ENCODE measurements at regions not wholly inside any gene's neighbourhood (a gene's known extent, or its start where the extent isn't known, plus 50 kb on each side); places are given as distances from the start of the nearest gene placed in this dataset.

- H3K79me2 ChIP-seq (ENCODE audit: control insufficient read depth, insufficient read depth, low read length) = no peaks in the 10 kb centered on the region
- no peak overlapping the region for H3K27ac ChIP-seq (ENCODE audit: insufficient read depth, low read length)
- no peak overlapping the region for H3K4me2 ChIP-seq (ENCODE audit: extremely low read depth, insufficient read depth, low read length)
- H4K20me1 ChIP-seq (ENCODE audit: control insufficient read depth, extremely low read depth, insufficient read depth, low read length) = no peaks in the 10 kb centered on the region
- peaks cover 3% of the 10 kb centered on the region for H3K4me1 ChIP-seq (ENCODE audit: control insufficient read depth, extremely low read depth, insufficient read depth, low read length)
- H3K4me3 ChIP-seq (replicated peaks in 1 of 4; ENCODE audit: control extremely low read depth in 1 of 4, insufficient read depth in 1 of 4, low read depth in 3 of 4, low read length in 4 of 4) = no peak overlapping the region
- H3K9me3 ChIP-seq (ENCODE audit: control insufficient read depth, insufficient read depth, low read depth, low read length) = no peaks in the 10 kb centered on the region
- no peak overlapping the region for H3K9ac ChIP-seq (ENCODE audit: insufficient read depth, low read length)
- no peak for TF ChIP-seq EZH2 (IDR thresholded peaks at IDR 0.05; ENCODE audit: low read length, missing control alignments)
- no peak for TF ChIP-seq CTCF (conservative IDR thresholded peaks at IDR 0.05 in 1 of 2, IDR thresholded peaks at IDR 0.05 in 1 of 2; ENCODE audit: low read depth in 1 of 2, low read length in 2 of 2)
- H3K36me3 ChIP-seq (ENCODE audit: control insufficient read depth, insufficient read depth, low read length) = no peaks in the 10 kb centered on the region
- DNase-seq (ENCODE audit: low read depth in 2 of 2) = peak; percentile 11 to 88
- H2AFZ ChIP-seq (ENCODE audit: low read length) = no peak overlapping the region
- H3K27me3 ChIP-seq (ENCODE audit: control insufficient read depth, insufficient read depth, low read length) = peaks cover 6% of the 10 kb centered on the region
These were observed 78.4 kb downstream of the CYP26A1 start for GRCh38 chr10:93152136-93152535.

GRCh38 chr10:93154531-93154930, 80.8 kb downstream of the CYP26A1 start:
- Histone ChIP-seq H3K9me3 (ENCODE audit: control insufficient read depth, insufficient read depth, low read depth, low read length) (no peaks in the 10 kb centered on the region), H3K9ac (ENCODE audit: insufficient read depth, low read length) (no peak overlapping the region), H3K79me2 (ENCODE audit: control insufficient read depth, insufficient read depth, low read length) (no peaks in the 10 kb centered on the region), H3K4me3 (replicated peaks in 1 of 4; ENCODE audit: control extremely low read depth in 1 of 4, insufficient read depth in 1 of 4, low read depth in 3 of 4, low read length in 4 of 4) (no peak overlapping the region), H3K36me3 (ENCODE audit: control insufficient read depth, insufficient read depth, low read length) (no peaks in the 10 kb centered on the region), H3K27ac (ENCODE audit: insufficient read depth, low read length) (no peak overlapping the region), H3K4me1 (ENCODE audit: control insufficient read depth, extremely low read depth, insufficient read depth, low read length) (peaks cover 3% of the 10 kb centered on the region), H4K20me1 (ENCODE audit: control insufficient read depth, extremely low read depth, insufficient read depth, low read length) (no peaks in the 10 kb centered on the region), H3K4me2 (ENCODE audit: extremely low read depth, insufficient read depth, low read length) (no peak overlapping the region), H2AFZ (ENCODE audit: low read length) (no peak overlapping the region), H3K27me3 (ENCODE audit: control insufficient read depth, insufficient read depth, low read length) (no peaks in the 10 kb centered on the region)
- peak in 1 of 2 donors; percentile 26 for DNase-seq (ENCODE audit: low read depth in 2 of 2)
- TF ChIP-seq EZH2 (IDR thresholded peaks at IDR 0.05; ENCODE audit: low read length, missing control alignments) = no peak
- TF ChIP-seq CTCF (conservative IDR thresholded peaks at IDR 0.05 in 1 of 2, IDR thresholded peaks at IDR 0.05 in 1 of 2; ENCODE audit: low read depth in 1 of 2, low read length in 2 of 2) = no peak

- H4K20me1 ChIP-seq (ENCODE audit: control insufficient read depth, extremely low read depth, insufficient read depth, low read length) = no peaks in the 10 kb centered on the region
- H3K4me3 ChIP-seq (replicated peaks in 1 of 4; ENCODE audit: control extremely low read depth in 1 of 4, insufficient read depth in 1 of 4, low read depth in 3 of 4, low read length in 4 of 4) = no peak overlapping the region
- TF ChIP-seq EZH2 (IDR thresholded peaks at IDR 0.05; ENCODE audit: low read length, missing control alignments) (no peak), CTCF (conservative IDR thresholded peaks at IDR 0.05 in 1 of 2, IDR thresholded peaks at IDR 0.05 in 1 of 2; ENCODE audit: low read depth in 1 of 2, low read length in 2 of 2) (no peak)
- no peak overlapping the region for H3K4me2 ChIP-seq (ENCODE audit: extremely low read depth, insufficient read depth, low read length)
- H3K36me3 ChIP-seq (ENCODE audit: control insufficient read depth, insufficient read depth, low read length) = no peaks in the 10 kb centered on the region
- H2AFZ ChIP-seq (ENCODE audit: low read length) = no peak overlapping the region
- no peaks in the 10 kb centered on the region for H3K27me3 ChIP-seq (ENCODE audit: control insufficient read depth, insufficient read depth, low read length)
- no peaks in the 10 kb centered on the region for H3K79me2 ChIP-seq (ENCODE audit: control insufficient read depth, insufficient read depth, low read length)
- no peak for DNase-seq (ENCODE audit: low read depth in 2 of 2)
- H3K9me3 ChIP-seq (ENCODE audit: control insufficient read depth, insufficient read depth, low read depth, low read length) = no peaks in the 10 kb centered on the region
- no peak overlapping the region for H3K9ac ChIP-seq (ENCODE audit: insufficient read depth, low read length)
- H3K4me1 ChIP-seq (ENCODE audit: control insufficient read depth, extremely low read depth, insufficient read depth, low read length) = no peaks in the 10 kb centered on the region
- no peak overlapping the region for H3K27ac ChIP-seq (ENCODE audit: insufficient read depth, low read length)
These were observed 86.4 kb downstream of the CYP26A1 start for GRCh38 chr10:93160140-93160539.
